GM13976 (cell line): ENCODE measurements at regions not wholly inside any gene's neighbourhood (a gene's known extent, or its start where the extent isn't known, plus 50 kb on each side); places are given as distances from the start of the nearest gene placed in this dataset.

ENCODE experiments used
- DNase-seq: peaks from one replicate; pipeline ENCODE4 v3.0.0; 2012; ENCODE audit warnings: low spot score
- CTCF ChIP-seq: IDR thresholded peaks from 2 replicates; pipeline ENCODE4 v1.5.1; 2012; ENCODE audit warnings: borderline replicate concordance, mild to moderate bottlenecking; ENCODE audit not compliant: insufficient read depth; ENCODE audit errors: extremely low read depth, missing control alignments, control extremely low read depth
- in situ Hi-C: fragments of 300-500 bp; cut with MboI; formaldehyde crosslinking; loops from one replicate; pipeline ENCODE4 v1.12.0; 2022; ENCODE audit warnings: low sequenced_read_pairs, mixed read lengths, inconsistent platforms; ENCODE audit not compliant: unreplicated experiment

GRCh38 chr5:104611135-104611767 is 1048.7 kb upstream of the NUDT12 start:
- no peak for TF ChIP-seq CTCF
- in situ Hi-C loops: no loop called here
- DNase-seq: no peak

DNA sequence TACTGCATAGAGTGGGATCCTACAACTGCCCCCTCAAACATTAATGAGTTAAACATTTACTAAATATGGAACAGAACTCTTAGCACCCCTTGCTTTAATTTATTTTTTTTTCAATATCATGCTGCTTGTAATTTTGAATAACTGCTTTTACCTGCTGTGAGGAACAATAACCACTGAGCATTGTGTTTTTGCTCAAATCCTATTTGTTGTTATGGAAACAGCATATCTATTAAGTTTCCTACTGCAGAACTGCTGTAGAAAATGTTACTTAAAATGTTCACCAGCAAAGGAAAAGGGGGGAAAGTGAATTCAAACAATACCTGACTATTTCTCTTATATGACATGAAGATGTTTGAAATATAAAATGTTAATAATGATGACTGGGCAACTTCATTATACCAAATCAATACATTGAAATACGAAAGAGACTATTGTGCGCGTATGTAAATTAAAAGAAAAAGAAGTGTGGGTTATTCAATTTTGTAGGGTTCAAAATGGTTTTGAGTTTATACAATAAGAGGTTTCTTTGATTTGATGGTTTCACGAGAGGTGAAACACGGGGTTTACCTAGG is 1043.8 kb upstream of the NUDT12 start:
- DNase-seq: no peak
- no peak for TF ChIP-seq CTCF
- in situ Hi-C loops: no loop called here

DNA sequence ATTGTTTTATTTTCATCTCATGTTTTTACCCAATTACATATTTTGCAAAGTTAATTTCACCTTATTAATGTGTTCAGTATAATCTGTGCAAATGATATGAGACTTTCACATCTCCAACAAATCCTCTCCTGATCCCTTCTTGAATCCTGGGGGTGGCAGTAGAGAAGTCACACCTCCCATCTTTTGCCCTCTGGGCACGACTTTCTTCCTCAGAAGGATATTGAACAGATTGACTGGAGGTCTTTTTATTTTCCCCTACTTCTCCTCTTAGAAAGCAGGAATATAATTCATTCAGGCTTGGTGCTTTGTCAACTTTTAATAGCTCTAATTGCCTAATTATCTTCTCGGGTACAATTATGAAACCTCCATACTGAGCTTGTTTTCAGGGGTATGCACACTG is 1037.1 kb upstream of the NUDT12 start:
- in situ Hi-C loops: no loop called here
- no peak for DNase-seq
- no peak for TF ChIP-seq CTCF

- no peak for TF ChIP-seq CTCF
- no peak for DNase-seq
- in situ Hi-C loops: no loop called here
Measured at GRCh38 chr5:104598285-104598684, 1035.7 kb upstream of the NUDT12 start.

GRCh38 chr5:104594850-104595249 is 1032.3 kb upstream of the NUDT12 start:
- TF ChIP-seq CTCF: no peak
- in situ Hi-C loops: no loop called here
- no peak for DNase-seq

DNA sequence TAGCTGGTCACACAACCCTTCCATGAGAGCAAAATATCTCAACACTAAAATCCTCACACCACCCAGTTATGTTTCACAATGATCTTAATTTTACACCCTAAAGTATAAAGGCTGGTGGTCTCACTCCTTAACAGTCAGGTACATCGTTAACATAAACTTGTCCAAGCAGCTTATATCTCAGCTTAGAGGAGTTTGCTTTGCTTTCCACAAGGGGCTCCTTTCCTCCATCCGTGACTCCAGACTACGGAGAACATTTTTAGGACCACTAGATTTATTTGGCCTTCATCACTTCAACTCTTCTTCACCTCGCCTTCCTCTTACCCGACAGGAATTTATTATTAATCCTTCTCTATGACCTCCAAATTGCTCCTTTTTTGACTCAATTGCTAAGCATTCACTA is 1014.1 kb upstream of the NUDT12 start:
- in situ Hi-C loops: no loop called here
- DNase-seq: no peak
- no peak for TF ChIP-seq CTCF
